Fibroblast of skin of left quadriceps (primary cell): ENCODE measurements at regions not wholly inside any gene's neighbourhood (a gene's known extent, or its start where the extent isn't known, plus 50 kb on each side); places are given as distances from the start of the nearest gene placed in this dataset.

Source experiments
- DNase-seq, 2 experiments: peaks; one replicate each; pipeline ENCODE4 v3.0.0-alpha.2; 2013; ENCODE audit warnings: low read depth in 2 of 2

DNA sequence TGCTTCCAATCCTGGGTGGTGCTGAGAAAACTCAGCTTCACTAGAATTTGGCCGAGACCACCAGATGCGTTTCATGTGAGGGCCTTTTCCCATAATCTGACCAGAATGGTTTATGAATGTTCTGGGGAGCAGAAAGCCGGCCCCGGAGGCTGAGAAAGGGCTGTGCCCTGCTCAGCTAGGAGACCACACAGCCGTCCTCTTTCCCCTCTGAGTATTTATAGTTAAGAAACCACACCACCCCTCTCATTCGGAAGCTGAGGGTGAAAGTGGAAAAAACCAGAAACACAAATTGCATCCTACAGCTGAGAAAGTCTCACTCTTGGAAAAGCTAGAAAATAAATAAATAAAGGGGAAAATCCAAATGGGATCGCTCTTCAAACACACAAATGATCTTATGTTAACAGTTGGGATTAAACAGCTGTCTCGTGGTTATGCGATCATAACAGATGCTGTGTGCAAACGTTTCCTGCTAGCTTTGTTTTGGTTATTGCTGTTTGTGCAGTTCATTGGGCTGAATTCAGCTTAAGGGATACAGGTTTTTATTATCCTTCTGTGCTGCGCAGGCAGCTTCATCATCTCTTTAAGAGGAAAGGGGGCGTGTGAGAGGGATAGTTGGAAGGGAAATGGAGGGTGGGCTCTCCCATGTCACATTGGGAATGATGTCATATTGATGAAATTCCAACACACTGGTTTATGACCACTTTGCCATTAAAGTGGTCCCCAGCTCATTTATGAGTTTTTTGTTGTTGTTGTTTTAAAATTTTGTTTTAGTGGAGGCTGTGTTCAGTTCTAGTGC lies 1026.2 kb upstream of the NR2F2 start:
- DNase-seq = no peak

DNA sequence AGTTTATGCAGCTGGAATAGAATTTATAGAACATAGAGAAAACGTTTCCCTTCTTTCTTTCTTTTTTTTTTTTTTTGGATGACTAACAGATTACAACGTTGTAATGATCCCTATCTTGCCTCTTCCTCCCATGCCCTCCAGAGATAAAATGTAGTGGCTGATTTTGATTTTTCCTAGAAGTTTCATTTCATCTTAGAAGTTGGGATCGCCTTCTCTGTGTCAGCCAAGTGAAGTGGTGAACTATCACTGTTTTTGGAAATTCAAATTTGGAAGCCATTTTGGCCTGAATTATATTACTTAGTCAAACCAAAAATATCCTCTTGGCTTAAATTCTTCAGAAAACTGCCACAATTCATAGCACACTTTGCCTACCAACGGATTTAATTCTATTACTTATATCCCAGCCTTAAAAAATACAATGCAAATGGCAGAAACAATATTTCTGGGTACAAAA lies 1025.5 kb upstream of the NR2F2 start:
- DNase-seq = no peak

DNA sequence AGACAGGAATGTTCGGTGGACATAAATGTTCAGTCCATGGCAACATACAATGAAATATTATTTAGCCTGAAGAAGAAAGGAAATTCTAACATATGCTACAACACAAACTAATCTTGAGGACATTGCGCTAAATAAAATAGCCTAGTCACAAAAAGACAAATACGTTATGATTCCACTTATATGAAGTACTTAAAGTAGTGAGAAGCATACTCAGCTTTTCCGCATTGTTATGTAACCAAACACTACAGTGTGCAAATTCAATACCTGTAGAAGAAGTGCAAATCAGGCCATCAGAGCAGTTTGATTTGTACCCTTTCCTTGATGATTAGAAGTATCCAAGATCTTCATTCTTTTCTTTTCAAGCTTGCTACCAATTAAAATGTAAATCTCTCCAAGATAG lies 1023.4 kb upstream of the NR2F2 start:
- DNase-seq = no peak

DNA sequence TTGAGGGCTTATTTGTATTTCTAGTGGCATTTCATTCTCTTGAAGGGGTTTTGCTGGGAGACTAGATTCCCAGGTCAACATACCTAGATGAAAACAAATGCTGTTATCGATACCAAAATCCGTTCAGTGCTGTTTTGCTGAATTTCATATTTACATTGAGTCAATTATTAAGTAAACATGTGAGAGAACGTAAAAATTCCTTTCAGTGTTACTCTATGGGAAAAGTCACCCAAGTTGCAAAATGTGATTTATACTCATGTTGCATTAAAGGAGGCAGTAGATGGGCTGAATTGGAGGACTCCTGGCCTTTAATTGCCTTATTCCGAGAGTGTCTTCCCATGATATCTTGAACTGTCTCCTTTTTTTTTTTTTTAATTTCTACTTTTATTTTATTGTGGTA lies 1011.3 kb upstream of the NR2F2 start:
- DNase-seq = no peak

DNA sequence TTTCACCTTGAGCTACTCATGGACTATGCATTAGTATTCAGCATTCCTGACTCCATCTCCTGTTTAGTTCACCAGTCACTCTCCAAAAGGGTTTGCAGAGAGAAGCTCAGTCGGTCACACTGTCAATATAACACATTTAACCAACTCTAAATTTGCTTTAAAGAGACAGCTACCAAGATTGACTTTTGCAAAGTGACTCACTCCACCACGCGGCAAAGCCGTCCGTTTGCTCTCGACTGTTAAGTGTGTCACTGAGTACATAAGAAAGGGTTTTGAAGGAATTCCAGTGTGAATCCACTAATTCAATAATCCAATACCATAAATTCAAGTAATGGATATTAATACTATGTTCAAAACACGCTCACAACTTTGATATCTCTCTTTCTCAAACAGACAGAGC lies 1006.7 kb upstream of the NR2F2 start:
- no peak for DNase-seq

DNA sequence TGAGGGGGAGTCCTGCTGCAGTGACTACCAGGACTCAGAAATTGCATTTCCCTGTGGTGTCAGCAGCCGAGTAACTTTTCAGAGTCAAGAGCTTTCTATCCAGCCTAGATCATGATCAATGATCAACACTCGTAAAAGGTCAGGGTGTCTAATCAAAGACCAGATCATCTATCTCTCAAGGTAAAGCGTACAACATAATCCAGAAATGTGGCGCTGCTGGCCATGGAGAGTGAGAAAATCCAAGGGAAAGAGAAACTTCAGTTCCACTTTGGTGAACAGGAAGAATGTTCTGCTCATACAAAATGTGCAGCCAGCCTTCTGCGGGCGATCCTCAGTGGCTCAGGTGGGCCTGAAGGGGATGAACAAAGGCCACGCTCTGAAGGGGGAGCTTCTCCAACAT lies 1005.8 kb upstream of the NR2F2 start:
- DNase-seq = no peak

DNA sequence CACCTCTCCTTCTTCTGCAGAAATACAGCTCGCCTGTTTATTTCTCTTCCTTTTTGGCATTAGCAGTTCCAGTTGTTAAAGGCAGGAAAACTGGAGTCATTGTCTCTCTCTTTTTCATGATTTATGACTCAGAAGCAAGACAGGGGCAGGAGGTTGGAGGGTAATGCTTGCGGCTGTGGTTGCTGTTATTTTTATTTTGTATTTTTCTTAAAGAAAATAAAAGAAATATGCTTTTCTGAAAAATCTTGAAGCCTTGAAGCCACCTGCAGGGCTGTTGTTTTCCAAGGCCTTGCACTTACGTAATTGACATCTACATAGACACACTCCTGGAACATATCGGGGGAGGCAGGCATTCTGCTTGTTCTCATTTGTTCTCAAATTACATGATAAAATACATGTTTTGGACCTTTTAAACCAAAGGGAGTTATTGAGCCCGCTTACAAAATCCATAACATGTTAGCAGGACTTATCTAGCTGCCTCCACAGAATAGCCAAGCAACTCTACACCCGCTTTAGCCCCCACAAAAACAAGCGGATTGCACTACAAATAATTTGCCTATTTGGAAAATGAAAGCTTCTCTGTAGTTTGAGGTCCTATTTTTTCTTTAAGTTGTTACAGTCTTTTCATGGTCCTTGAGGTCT lies 1004.6 kb upstream of the NR2F2 start:
- no peak for DNase-seq

DNA sequence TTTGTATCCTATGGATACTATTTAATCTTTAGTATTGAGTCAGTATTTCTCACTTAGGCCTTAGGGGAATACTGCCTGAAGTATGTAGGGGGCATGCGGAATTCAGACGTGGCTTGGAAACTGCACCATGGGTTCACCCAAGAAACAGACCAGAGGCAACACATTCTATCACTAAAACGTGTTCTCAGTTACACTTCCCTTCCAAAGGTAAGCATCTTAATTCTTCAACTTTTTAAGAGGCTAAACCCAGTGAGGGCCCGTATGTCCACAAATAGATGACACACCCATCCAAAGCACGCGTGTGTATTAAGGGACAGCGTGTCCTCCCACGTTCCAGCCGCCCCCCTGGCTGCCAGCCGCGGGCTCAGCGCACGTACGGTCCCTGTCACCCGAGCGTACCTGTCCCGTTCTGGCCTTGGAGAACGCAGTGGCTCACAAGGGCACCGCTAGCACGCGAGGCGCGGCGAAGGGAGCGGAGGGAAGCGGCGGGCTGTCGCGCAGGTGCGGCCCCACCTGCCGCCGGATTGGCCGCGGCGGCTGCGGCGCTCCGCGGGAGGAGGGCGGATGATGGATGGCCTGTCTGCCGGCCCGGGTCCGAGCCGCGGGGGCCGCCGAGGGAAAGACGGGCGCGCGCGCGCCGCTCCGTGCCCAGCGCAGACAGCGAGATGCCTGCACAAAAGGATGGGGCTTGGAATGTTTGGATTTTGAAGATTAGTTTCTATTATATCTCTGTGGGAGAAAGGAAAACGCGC lies 1003.9 kb upstream of the NR2F2 start:
- DNase-seq = no peak

DNA sequence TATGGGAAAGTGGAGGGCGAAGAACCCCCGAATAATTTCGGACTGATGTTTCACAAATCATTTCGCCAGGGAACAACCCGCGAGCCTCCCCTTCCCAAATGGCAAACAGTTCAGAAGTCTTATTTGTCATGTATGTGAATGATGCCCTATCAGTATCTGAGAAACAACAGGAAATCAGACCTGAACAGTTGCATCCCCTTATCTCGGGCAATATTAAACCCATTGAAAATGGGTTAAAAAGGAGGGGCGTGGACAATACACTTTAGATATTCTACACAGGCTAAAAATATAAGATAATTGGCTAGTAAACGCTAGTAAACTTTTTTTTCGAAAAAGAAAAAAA lies 1003.3 kb upstream of the NR2F2 start:
- DNase-seq = no peak

DNA sequence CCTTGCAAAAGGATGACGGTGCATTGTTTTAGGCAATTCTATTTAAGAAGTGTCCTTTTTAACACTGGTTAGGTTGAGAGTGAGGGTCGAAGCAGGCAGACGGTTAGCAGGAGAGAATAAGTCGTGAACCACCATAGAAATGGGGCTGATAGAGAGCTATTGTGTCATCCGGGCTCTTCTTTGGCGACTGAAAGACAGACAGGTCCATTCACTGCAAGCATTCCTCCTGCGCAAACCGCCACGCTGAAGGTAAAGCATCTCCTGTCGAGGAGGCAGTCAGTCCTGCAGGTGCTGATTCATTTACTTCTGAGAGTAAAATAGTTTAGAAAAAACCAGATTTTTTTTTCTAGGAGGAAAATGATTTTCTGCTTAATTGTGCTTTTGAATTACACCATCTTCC lies 1002.8 kb upstream of the NR2F2 start:
- DNase-seq = no peak

DNA sequence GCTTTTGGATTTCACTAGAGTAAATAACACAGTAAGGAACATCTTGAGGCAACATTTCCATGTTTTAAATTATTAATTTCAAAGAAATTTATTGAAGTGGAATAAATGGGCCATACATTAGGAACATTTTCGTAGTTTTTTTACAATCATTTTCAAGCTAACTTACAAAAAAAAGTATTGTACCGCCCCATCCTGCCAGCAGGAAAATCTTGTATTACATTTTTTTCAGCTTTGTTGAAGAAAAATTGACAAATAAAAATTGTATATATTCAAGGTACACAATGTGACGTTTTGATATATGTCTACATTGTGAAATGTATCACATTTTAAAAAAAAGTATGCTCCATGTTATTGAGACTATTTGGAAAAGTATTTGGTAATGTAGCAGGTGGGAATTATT lies 1001.9 kb upstream of the NR2F2 start:
- DNase-seq = no peak

DNA sequence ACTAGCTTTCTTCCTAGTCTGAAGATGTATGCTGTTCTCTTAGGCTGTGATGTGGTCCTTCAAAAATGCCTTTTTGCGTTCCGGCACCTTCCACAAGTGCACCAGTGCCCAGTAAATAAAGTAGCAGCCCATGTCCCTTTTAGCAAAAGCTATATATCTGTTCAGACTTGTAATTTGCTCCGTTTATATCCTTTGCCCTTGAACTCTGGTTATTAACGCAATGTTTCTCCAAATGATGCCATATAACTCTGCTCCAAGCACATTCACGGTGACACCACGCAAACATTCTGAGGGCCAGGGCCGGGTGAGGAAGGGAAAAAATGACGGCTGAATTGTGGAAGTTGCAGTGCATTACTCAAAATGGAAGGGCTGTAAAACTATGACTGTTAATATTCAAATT lies 1001.1 kb upstream of the NR2F2 start:
- no peak for DNase-seq

DNA sequence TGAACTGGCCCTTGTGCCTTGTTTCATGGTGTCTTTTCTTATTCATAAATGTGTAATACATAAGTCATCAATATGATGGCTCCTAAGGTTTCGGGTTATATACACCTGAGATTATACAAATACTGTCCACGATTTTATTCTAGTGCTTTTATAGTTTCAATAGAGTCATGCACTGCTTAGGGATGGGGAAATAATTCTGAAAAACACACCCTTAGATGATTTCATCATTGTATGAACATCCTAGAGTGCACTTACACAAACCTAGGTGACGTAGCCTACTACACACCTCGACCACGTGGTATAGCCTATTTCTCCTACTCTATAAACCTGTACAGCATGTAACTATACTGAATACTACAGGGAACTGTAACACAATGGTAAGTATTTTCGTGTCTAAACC lies 988.8 kb upstream of the NR2F2 start:
- DNase-seq = no peak

DNA sequence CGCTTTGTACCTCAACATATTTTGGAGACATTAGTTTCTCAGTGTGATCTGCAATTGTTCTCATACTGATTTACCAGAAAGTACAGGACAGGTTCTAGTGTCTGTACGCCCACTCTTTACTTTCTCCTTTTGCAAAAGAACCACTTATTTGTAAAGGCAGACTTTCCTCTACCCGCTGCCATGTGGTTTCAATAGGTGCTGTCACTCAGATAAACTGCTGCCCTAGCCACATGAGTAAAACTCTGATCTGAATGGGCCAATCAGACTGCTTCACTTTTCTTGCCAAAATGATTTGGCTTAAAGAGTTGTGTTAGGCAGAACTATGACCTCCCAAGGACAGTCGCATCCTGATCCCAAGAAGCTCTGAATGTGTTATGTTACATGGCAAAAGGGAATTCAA lies 984.6 kb upstream of the NR2F2 start:
- DNase-seq = no peak

DNA sequence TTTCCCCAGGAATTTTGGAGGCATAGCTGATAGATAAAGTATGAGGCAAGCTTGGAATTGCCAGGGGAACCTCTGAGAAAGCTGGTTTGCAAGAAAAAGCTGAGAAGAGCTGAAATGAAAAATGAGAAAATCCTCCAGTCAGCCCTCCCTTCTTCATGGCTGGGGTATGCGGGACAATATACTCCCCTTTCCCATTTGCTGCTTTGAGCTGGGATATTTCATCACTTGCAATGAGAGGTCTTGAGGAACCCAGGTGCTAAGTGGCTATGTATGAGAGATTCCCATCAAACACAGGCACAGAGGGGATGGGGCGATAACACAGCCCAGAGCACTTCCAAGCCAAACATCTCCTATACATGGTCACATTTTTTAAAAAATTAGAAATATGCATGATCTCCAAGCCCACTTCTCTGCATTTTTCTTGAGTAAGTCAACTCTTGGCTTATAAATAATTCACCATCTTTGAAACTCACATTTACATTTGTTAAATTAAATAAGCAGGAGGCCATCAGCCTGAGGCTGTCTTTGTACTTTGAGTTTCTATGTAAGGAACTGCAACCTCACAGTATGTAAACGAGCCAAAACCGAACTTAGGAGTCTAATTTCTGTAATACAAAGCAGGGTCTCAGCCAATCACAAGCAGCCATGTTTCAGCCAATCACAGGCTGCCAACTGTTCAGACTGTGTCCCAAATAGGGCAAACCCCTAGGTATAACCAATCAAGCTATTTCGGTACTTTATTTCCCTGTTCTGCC lies 983.6 kb upstream of the NR2F2 start:
- no peak for DNase-seq

DNA sequence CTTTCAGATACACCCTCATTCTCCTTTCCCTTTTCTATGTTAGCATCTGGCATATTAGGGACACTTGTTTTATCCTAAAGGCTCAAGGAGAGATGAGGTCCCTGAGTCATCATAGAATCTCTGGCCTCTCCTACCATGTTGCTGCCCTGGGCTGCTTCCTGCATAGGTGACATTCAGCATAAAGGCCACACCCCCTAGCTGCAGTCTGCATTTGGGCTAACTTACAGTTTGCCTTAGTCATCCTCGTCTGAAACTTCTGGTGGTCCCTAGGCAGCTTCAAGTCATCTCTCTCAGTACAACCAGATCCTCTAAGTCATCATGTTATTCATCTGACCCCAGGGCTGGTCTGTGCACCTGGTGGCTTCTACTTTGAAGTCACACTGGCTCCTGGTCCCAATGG lies 982.7 kb upstream of the NR2F2 start:
- no peak for DNase-seq

DNA sequence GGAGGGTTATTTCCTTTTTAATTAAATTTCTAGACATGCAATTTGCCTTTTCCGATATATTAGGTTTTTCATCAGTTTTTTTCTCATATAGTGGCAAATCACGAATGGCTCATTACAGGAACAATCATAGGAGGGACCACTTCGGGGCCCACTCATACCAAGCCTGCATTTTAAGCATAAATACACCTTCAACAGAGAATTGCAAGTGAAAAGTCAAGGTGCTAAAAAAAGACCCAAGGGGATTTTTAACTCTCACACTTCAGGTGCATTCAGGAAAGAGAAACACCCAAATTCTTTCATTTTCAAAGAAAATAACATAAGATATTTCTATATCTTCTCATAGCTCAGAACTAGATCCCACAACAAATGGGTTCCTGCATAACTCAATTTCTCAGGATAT lies 979.6 kb upstream of the NR2F2 start:
- no peak for DNase-seq

DNA sequence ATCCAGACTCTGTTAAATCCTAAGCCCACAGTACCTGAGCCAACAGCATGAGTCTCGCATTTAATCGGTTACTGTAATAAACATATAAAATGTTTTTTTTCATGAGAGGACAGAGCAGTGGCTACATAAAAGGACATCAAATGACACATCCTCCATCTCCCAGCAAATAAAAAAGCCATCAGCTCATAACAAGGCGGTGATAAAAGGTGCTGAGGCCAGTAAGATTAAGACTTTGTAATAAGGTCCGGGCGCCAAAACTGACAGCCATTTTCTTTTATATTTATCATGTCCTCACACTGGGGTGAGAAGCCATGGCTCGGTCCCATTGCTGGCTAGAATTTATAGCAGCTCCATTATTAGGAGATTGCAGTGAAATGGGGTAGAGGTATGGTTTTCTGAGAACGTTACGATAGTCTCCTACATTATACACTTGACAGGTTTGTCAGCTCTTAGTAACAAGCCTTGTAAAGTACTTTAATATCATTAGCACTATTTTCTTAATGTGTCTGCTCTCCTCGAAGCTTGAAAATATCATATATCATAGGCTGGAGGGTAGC lies 977.8 kb upstream of the NR2F2 start:
- DNase-seq = no peak

DNA sequence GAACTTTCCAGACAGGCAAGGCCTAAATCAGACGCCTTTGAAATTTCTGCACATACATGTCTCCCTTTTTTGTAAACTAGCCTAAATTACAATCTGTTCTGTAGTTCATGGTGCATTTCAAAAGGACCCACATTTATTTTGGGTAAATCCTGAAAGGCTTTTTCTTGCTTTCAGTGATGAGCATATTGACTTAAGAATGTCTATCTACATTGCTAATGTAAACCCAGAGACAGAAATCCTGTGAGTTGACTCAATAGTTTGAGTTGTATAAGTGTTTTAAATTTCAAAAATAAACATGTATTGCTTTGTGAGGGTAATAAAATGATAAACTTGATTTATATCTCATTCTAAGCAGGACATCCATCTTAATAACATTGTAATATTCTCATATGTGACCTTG lies 977.0 kb upstream of the NR2F2 start:
- no peak for DNase-seq

DNA sequence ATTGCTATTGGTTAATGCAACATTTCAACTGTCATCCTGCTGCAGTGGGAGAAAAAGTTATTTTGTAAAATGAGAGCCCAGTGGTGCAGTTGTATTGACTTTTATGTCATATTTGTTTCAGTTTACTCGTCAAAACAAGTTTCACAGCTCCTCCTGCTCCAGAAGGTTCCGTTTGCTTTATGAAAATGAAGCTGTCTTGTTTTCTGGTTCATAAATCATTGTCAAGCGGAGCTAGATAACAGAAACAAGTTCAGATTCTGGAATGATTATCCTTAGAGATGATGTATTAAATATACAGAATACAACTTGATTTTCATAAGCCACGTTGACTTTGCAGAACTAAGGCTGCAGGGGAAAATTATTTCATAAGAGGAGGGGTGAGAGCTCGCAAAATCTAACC lies 970.5 kb upstream of the NR2F2 start:
- no peak for DNase-seq

DNA sequence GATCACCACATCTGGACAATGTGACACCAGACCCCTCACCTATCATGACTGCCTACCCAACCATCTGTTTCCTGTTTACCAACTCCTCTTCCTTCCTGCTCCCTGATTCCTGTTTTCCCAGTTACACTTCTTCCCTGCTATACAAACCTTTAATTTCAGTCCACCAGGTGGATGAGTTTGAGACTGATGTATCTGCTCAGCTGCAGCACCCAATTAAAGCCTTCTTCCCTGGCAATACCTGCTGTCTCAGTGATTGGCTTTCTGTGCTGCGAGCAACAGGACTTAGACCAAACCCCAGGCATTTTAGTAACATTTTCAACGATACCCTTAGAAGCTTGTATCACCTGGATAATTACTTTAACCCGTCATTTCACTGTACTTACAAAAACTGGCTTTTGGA lies 968.2 kb upstream of the NR2F2 start:
- no peak for DNase-seq

DNA sequence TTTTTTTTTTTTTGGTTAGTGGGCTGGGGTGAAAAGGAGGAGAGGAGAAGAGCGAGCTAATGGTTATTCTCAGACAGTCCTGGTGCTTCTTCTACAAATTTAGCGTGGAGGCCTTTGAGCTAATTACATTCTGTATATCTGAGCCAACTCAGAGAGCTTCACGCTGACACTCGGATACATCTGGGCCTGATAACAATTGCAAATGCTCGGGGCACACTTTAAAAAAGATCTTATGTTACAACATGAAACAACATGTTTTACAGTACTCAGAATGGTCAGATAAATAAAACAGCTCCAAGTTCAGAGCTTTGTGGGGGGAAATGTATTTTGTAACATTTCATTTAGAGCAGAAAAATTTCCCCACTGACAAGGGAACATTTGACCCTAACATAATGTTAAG lies 966.9 kb upstream of the NR2F2 start:
- no peak for DNase-seq
